SK-N-SH treated with all-trans-retinoic acid at 6 μM for 48 hours (cell line): ENCODE measurements at regions not wholly inside any gene's neighbourhood (a gene's known extent, or its start where the extent isn't known, plus 50 kb on each side); places are given as distances from the start of the nearest gene placed in this dataset.

Experiments
- ARNTL ChIP-seq: fragments of 450-650 bp; formaldehyde crosslinking; IDR thresholded peaks from 2 replicates; pipeline ENCODE4 v1.5.0; 2020; ENCODE audit warnings: low read depth, mild to moderate bottlenecking, moderate library complexity, borderline replicate concordance
- RARB ChIP-seq: fragments of 250-450 bp; sonication (Bioruptor Pico); IDR thresholded peaks from 2 replicates; pipeline ENCODE4 v1.8.0; 2021; ENCODE audit warnings: mild to moderate bottlenecking, moderate library complexity
- SNAI2 ChIP-seq: fragments of 250-450 bp; sonication (Bioruptor Pico); IDR thresholded peaks from 2 replicates; pipeline ENCODE4 v1.5.0; 2020; ENCODE audit warnings: mild to moderate bottlenecking, moderate library complexity
- ZFP30 ChIP-seq: fragments of 450-650 bp; formaldehyde crosslinking; IDR thresholded peaks from 2 replicates; pipeline ENCODE4 v1.5.0; 2022; ENCODE audit warnings: mild to moderate bottlenecking, moderate library complexity
- ZNF70 ChIP-seq: fragments of 450-650 bp; formaldehyde crosslinking; IDR thresholded peaks from 2 replicates; pipeline ENCODE4 v1.5.0; 2020; ENCODE audit warnings: mild to moderate bottlenecking, moderate library complexity

DNA sequence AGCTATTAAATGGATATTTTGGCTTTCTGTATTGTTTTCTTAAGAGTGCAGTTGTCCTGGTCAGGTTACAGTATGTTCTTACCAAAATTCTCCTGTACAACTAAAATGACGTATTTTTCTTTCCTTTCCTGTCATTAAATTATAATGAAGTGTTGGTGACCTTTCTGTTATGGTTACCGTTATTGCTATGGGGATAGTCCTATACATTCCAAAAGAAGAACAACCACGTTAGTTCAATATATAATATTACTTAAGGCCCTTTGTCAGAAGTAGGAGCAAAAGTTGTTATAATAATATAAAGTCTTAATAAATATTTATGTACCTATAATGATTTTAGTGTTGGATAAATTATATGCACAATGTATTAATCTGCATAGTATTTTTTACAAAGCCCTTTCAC is 82.4 kb upstream of the NREP start:
- TF ChIP-seq ZNF70 (CRISPR knock-in tag): no peak
- no peak for TF ChIP-seq RARB (CRISPR knock-in tag)
- TF ChIP-seq ARNTL (CRISPR knock-in tag): no peak
- no peak for TF ChIP-seq ZFP30 (CRISPR knock-in tag)
- no peak for TF ChIP-seq SNAI2 (CRISPR knock-in tag)
